Stimulated activated CD8-positive, alpha-beta memory T cell treated with anti-CD3 and anti-CD28 coated beads, Interleukin-15, amount 100 ng/mL, for 4 hours (primary cell): ENCODE measurements at regions not wholly inside any gene's neighbourhood (a gene's known extent, or its start where the extent isn't known, plus 50 kb on each side); places are given as distances from the start of the nearest gene placed in this dataset.

Experiments
- DNase-seq, 2 donors: peaks; one replicate each; pipeline ENCODE4 v3.0.0-alpha.2; 2020; ENCODE audit warnings: low read depth in 2 of 2

DNA sequence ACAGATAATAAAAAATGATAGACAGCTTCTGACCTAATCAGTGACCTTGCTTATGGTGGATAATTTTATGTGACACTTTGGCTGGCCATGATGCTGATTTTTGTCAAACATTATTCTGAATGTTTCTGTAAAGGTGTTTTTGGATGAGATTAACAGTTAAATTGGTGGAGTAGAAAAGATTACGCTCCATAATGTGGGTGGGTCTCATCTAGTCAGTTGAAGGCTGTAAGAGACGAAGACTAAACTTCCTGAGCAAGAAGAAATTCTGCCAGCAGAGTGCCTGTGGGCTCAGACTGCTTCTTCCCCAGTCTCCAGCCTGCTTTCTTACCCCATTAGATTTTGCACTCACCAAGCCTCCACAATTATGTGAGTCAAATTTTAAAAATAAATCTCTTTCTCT is 214.9 kb upstream of the ITGA4 start:
- no peak for DNase-seq

DNA sequence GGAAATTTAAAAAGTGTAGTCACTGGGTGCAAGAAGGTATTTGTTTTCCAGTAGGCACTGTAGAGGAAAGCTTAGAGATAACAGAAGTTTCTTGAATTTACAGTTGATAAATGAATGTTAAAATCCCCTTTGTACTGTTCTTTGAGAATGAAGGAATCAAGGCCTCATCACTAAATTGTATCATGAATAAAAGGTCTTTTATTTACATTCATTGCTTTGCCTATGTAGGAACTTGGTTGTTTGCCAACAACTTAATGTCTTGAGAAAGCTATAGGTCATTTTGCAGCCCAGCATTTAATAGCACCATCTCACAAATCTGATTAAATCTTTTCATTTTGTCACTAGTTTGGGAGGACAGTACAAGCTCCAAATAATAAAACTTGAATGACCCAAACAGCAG is 213.9 kb upstream of the ITGA4 start:
- DNase-seq, result no peak

DNA sequence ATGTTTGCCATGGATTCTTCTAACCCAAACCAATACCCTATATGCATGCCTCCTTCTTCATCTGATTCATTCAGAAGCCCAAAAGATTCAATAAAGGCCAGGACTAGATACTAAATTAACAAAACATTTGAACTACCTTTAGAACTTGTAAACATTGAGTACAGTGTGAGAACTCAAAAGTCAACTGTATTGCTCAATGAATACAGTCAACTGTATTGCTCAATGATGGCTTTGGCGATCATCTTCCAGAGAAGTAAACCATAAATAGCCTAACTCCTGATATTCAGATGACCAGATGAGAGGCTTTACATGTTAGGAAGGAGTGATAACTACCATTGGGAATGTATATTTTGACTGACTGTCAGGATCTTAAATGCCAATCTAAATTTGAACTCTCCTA is 206.5 kb upstream of the ITGA4 start:
- DNase-seq, result no peak

DNA sequence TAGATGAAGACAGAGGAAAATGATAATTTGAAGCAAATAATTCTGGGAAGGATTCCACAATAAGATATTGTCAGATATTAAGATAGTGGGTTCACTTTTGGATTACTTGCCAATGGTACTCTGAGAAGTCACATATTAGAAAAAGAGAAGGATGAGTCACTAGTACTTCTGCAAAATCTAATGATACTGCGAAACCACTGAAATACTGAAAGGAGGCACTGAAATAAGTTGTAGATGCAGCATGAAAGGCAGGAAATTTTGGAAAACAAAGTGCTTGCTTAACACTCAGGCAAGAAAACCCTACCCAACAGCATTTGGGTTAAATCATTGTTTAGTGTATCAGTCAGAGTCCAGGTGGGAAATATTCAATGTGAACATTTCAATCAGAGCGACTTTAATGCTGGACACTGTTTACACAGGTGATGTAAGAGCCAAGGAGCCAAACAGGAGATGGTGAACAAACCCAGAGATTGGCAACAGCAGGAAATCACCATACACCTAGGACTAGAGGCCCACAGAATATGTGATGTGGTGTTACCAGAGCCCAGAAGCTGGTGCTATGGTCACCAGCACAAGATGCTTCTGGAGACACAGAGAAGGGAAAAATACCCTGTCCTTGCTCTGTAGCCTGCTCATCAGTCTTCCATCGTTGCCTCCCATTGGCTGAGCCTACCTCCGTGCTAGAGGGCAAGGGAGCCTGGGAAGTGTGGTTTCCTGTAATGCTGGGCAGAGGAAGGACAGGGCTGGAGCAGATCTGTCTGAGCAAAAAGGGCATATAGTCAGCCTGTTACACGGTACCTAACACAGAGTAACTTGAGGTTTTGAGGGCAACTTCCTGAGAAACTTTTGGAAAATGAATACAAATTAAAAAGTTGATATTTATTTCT is 204.7 kb upstream of the ITGA4 start:
- DNase-seq, result no peak

DNA sequence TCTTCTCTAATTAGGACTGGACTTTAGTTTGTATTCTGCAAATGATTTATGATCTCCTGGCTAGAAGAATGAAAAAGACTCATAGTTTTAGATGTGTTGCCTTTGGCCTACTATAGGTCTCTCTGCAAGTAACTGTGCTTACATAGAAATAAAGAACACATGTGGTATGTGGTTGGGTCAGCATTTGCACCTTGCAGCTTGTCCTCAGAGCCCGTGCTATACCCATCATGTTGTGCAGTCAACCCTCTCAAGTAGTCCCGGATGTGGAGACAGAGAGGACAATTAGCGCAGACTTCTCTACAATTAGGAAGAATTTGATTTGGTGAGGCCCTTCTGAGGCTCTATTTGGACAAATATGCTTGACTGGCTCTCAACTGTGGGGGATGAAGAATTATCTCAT is 203.7 kb upstream of the ITGA4 start:
- no peak for DNase-seq

DNA sequence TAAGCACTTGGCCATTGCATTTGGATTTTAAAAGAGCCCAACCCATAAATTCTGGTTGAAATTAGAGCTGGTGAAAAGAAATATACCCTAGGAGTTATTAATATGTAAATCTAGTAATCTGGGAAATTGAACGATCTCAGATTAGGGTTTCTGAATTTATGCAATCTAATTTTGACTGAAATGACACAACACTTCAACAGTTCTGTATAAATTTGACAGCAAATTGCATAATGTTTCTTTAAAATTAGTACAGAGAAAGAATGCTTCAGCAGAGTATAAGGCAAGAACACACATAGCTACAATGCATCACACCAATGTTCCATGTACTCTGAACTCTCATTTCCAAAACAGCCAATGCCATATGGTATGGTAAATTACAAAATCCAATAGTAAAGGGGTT is 201.5 kb upstream of the ITGA4 start:
- DNase-seq, result no peak

DNA sequence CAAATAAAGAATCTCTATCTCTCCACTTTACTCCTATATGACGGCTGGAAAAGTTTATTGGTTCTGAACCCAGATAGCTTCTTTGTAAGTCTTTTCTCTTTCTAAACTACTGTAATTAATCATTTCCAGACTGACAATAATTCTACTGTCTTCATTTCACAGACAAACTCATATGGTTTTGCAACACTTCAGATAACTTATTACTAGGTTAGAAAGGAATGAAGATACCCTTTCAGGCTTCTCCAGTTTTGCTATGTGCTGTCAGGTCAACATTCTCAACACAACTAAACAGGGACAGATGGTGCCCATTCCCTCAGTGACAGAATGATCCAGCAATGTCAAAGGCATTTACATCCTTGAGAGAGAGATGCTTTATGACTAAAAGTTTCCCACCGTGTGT is 198.5 kb upstream of the ITGA4 start:
- DNase-seq, result no peak

DNA sequence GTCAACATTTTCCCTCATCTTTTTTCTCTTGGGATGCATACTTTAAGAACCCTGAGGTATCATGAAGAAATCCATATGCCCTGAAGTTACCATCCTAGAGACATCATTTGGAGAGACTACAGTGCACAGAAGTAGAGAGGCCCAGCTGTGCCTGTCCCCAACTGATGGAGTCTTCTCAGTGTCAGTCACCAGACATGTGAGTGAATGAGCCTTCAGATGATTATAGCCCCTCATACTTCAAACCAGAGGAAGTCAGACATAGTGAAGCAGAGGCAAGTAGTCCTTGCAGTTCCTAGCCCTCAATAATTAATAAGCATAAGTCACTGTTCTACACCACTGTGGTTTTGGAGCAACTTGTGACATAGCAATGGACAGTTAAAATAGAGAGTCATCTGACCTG is 194.4 kb upstream of the ITGA4 start:
- no peak for DNase-seq

DNA sequence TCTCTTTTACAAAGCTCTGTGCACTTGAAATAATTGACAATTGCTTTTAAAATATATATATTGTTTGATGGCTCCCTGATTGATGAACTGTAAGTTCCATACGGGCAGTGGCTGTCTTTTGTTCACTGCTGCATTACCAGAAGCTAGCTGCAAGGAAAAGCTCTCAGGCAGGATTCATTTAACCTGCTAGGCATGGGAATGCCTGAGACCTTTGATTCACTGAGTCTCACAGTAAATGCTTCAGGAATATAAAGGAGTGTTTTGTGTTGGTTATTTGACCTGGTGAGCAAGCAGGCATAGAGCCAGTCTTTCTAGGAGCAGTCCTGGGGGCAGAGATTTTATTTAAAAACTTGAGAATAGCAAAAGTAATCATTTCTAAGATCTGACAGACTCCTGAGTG is 193.2 kb upstream of the ITGA4 start:
- no peak for DNase-seq

DNA sequence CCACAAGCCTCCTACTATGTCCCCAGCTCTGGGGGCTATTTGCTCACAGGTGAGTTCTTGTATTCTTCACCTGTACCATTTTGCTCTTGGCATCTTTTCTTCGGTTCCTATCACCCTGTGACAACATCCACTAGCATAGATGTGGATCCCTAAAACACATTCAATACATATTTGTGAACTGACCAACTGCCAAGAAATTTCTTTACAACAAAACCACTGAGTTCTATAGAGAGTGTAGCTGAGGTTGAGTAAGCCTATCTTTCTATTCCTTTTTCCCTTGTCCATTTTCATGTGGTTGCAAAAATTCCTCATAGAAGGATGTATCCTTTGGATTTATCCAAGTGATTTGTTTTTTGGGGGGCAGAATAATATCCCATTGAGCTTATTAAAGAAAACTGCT is 192.7 kb upstream of the ITGA4 start:
- DNase-seq, result no peak

DNA sequence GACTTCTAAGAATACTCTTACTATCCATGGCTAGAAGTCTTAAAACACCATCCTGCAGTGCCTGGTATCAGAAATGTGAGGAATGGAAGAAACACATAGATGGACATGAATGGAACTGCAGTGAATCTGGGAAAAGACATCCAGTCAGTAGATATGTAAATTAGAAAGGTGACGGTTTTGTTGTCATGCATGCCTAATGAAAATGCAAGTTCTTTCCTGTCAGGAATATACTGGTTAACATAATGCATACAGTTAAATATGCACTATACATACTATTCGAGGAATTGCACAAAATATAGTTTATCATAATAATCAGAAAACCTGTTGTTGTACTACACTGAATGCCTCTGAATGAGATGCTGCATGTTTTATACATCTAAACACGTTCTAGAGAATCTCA is 190.6 kb upstream of the ITGA4 start:
- no peak for DNase-seq

DNA sequence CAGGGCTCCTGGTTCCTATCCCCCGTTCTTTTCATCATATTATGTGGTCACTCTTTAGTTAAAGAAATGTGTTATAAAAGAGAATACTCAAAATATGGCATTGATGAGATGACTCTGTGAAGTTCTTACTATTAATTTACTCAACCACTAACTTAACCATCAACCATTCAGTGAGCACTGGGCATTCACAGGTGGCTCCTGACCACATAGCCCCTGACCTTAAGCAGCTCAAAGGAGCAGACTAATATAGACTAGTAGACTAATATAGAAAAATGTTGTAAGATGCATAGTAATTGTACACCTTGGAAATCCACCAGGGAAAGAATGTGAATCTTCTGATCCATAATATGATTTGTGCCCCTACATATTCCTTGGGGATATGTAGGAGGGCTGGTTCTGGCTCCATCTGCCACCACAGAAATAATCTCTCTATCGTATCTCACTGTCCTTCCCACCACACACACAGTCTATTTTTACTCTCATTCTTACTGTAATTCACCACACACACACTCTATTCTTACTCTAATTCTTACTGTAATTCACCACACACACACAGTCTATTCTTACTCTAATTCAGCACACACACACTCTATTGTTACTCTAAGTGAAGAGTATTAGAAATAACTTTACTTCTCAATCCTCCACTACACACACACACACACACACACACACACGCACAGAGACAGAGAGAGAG is 188.9 kb upstream of the ITGA4 start:
- no peak for DNase-seq

DNA sequence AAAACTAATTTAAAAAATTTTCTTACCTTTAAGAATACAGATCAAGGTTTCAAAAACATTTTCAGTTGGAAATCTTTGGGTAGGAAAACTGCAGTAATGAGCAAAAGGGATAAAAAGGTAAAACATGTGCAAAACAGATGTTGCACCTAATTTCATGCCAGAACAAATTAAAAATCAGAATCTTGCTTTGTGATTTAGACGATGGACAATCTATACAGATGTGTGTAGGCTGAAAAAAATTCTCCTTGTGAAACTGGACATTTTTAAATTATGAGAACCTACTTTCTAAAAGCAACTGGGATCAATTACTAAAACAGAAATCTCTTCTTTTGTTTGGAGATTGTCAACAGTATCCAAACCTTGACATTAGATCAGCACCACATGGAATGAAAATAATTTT is 183.2 kb upstream of the ITGA4 start:
- DNase-seq, result no peak

DNA sequence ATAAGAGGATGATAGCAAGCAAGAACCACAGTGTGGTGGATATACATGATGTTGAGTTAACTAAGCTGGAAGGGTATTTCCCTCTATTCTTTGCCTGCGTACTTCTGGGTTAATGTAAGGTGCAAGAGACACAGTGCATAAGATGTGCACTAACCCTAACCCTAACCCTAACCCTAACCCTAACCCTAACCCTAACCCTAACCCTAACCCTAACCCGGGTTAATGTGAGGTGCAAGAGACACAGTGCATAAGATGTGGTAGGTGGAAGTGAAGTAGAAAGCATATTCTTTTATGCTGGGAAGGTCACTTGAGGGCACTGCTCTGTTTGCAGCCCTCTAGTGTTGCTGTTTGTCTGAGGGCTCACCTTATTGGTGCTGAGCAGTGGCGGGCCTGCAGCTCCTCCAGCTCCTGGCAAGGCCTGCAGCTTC is 181.5 kb upstream of the ITGA4 start:
- DNase-seq, result no peak

DNA sequence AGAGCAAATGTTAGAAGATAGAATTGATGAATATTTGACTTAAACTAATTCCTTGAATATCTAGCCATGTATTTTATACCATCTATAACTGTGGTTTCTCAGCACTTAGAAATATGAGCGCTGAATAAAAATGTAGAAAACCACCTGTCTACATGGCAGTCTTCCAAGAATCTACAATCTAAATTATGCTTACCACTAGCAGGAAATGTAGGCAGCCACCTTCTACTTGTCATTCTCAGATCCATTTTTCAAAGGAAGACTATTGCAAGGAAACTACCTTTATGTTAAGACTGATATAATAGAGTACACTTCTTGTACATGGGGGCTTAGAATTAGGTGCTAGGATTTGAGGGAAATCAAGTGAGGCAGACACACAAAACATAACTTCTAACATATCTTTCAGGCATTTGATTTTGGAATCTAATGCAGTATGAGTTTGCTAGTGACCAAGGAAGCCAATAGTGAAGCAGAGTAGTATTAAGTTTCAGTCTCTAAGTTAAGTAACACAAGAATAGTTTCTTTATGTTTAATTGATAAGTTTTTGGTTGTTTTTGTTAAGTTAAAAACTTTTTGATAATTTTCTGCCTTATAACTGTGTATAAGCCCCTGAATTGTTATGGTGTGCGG is 175.9 kb upstream of the ITGA4 start:
- no peak for DNase-seq

DNA sequence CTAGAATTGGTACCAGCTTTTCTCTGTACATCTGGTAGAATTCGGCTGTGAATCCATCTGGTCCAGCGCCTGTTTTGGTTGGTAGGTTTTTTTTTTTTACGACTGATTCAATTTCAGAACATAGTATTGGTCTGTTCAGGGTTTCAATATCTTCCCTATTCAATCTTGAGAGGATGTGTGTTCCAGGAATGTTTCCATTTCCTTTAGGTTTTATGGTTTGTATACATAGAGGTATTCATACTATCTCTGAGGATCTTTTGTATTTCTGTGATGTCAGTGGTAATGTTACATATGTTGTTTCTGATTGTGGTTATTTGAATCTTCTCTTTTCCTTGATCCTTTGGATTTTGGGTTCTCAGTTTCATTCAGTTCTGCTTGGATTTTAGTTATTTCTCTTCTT is 172.1 kb upstream of the ITGA4 start:
- no peak for DNase-seq

DNA sequence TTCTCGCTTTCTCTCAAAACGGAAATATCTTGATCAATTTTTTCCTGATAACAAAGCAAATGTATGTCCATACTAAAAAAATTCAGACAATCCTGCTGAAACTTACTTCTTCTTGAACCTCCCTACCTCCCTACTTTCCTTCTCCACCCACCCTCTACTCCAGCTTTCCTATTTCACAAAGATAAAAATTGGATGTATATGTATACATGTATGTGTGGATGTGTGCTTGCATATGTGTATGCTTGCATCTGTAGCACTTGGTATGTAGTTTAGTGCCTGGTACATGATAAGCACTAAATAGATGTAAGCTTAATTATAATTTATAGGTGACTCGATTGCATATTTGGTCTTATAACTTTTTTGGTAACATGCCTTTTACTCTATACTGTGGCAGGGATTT is 167.5 kb upstream of the ITGA4 start:
- no peak for DNase-seq

DNA sequence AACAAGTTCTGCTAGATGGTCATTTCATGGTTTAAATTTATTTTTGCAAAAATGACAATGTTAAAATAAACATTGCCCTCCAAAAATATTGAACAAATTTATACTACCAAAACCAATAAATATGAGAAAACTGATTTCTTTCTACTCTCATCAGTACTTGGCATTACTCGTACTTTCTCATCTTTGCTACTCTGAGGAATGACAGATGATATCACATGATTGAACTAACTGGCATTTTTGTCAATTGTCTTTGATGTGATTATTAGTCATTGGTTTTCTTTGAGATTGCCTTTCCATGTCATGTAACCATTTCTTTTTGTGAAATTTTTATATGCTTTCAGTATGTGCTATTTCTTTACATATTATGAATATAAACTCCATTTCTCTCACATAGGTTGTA is 167.0 kb upstream of the ITGA4 start:
- no peak for DNase-seq

DNA sequence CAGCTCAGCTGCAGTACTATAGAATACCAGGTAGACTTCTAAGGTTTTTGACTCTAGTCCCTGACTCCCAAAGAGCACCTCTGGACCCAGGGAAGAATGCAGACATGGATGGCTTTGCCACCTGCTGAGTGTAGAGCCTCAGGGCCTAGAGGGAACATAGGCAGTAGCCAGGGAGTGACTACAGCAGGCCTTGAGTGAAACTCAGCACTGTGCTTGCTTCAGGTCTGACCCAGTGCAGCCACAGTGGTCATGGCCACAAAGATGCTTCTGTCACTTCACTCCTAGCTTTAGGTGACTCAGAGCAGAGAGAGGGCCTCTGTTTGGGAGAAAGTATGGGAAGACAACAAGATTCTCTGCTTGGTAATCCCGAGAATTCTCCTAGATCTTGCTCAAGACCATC is 162.2 kb upstream of the ITGA4 start:
- no peak for DNase-seq

DNA sequence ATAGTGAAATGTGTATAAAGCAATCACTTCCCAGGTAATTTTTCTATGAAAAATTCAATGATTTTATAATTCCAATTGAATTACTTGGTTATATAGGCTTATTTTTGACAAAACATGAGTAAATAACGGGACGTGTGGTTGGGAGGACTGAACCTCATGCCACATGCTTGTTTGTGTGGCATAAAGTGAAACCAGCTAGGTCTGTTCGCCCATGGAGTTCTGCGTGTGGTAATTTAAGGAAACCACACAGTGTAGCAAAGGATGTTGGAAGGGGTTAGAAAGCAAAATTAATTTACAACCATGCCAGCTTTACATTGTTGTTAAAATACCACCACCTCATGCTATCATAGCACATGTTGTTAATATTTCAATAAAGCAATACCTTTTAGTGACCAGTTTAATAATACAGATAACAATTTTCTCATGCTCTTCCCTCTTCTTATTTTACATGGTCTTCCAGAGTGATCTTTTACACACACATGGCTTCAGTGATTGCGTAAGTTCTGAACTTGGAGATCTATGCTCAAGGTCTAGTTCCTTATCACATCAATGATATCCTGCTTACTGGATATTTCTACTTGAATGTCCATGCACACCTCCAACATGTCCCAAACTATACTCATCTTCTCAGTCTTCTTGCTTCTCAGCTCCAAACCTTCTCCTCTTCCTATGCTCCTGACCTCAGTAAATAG is 156.4 kb upstream of the ITGA4 start:
- DNase-seq, result no peak

DNA sequence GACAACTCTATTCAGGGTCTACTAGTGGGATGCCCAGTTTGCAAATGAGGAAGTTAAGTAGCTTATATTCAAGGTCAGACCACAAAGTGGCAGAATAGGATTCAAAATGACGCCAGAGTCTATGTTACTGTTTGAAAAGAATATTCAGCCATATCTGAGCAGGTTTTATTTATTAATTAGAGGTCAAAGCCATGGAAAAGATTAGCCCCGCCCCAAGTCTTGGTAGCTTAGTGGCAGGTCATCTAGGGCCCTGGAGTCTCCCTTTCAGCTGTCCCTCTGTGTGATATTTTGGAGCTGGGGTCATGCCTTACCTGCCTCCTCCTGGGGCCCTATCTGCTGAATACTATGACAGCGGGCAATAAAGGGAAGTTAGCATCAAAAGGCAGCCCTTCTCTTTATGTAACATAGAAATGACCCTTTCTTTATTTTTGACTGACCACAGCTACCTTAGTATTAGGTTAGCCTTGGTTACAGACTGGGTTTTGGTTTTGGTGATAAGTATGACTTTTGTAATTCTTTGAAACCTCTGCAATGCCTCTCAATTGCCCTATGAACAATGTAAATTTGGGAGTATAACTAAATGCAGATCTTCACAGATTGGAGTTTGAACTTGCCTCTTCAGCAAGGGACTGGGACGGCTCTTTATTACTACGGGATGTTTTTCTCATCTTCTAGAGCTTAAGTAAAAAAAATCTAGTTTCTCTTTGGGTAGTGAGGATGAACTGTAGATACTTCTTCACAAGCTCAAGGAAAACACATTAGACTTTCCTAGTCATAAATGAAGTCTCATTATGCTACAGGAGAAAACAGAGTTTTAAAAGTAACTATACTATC is 153.0 kb upstream of the ITGA4 start:
- no peak for DNase-seq
